ENCODE measurements at regions not wholly inside any gene's neighbourhood (a gene's known extent, or its start where the extent isn't known, plus 50 kb on each side); places are given as distances from the start of the nearest gene placed in this dataset.

DNA sequence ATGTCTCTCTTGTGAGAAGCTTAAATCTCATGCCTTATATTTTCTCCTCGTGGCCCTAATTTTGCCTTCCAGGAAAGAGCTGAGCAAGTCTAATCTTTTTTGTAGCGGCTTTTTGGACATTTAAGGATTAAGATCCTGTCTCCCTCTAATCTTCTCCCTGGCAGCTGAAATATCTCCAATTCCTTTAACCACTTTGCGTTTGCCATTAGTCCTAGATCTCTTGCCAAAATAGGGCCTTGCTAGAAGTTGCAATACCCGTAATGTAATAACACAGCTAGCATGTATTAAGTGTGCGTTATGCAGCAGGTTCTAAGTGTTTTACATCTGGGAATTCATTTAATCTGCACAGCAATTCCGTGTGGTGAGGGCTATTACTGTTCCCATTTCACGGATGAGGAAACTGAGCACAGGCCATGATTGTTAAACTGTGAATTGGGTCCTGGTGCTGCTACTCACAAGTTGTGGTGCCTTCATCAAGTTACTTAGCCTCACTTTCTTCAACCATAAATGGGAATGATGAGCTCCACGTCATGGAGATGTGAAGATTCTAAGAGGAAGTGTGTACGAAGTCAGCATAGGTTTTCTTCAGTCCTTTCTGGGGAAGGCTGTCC, 198.9 kb upstream of the ASIC2 start:
- TF ChIP-seq EZH2phosphoT487 (IDR thresholded peaks at IDR 0.05; ENCODE audit: low read depth) (no peak), CTCF (IDR thresholded peaks at IDR 0.05; ENCODE audit: low read depth, low read length) (no peak)

All from OCI-LY3 (cell line).